Non-pigmented ciliary epithelial cell (primary cell): ENCODE measurements at regions not wholly inside any gene's neighbourhood (a gene's known extent, or its start where the extent isn't known, plus 50 kb on each side); places are given as distances from the start of the nearest gene placed in this dataset.

ENCODE experiments used
- DNase-seq: peaks from one replicate; pipeline ENCODE4 v3.0.0-alpha.2; 2010; ENCODE audit warnings: low read depth

- no peak for DNase-seq
Observed at GRCh38 chr18:60554967-60555366, 182.4 kb upstream of the MC4R start.

- DNase-seq, result no peak
Observed at GRCh38 chr18:60555625-60556024, 183.1 kb upstream of the MC4R start.

GRCh38 chr18:60556326-60556725 is 183.8 kb upstream of the MC4R start:
- DNase-seq, result no peak

- DNase-seq, result no peak
Observed at GRCh38 chr18:60560071-60560470, 187.5 kb upstream of the MC4R start.

GRCh38 chr18:60563082-60563481 is 190.5 kb upstream of the MC4R start:
- DNase-seq, result no peak

DNA sequence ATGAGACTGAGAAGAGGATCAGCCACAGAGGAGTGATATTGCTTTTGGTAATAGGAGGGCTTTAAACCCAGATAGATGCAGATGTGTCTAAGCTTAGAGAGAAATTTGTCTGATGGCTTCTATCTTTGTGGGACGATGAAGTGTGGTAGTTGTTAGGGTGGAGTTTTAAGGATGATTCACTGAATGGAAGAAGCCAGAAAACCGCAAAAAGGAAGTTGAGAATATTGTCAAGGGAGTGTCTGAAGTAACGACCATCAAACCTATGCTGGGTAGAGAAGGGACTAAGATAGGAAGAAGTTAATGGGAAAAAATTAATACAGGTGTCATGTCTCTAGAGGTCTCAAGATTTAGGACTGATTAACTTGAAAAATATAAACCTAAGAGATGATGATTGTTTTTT is 195.6 kb upstream of the MC4R start:
- no peak for DNase-seq

GRCh38 chr18:60570172-60570571 is 197.6 kb upstream of the MC4R start:
- DNase-seq, result no peak

GRCh38 chr18:60577457-60577856 is 204.9 kb upstream of the MC4R start:
- DNase-seq, result no peak

DNA sequence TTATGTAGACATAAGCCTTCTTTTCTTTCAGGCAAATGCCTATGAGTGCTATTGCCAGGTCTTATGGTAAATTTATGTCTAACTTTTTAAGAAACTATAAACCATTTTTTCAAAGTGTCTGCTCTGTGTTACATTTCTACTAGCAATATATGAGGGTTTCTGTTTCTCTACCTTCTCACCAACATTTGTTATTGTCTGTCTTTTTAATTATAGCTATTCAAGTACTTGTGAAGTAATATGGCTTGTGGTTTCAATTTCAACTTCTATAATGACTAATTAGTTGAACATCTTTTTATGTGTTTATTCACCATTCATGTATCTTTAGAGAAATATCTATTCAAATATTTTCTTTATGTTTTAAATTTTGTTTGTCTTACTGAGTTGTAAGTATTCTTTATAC is 213.1 kb upstream of the MC4R start:
- DNase-seq, result no peak

- DNase-seq, result no peak
Observed at GRCh38 chr18:60593249-60593648, 220.7 kb upstream of the MC4R start.

DNA sequence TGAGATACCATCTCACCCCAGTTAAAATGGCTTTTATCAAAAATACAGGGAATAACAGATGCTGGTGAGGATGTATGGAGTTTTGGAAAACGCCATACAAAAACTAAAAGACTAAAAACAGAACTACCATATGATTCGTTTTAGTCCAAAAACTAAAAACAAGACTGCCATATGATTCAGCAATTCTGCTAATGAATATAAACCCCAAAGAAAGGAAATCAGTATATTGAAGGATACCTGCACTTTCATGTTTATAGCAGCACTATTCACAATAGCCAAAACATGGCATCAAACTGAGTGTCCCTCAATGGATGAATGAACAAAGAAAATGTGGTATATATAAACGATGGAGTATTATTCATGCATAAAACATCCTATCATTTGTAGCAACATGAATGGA is 224.4 kb upstream of the MC4R start:
- no peak for DNase-seq

- DNase-seq, result no peak
Observed at GRCh38 chr18:60599267-60599666, 226.7 kb upstream of the MC4R start.

GRCh38 chr18:60599995-60600394 is 227.4 kb upstream of the MC4R start:
- no peak for DNase-seq

GRCh38 chr18:60601249-60601648 is 228.7 kb upstream of the MC4R start:
- DNase-seq, result no peak

- DNase-seq, result no peak
Observed at GRCh38 chr18:60623331-60623730, 250.8 kb upstream of the MC4R start.

GRCh38 chr18:60624207-60624606 is 251.6 kb upstream of the MC4R start:
- no peak for DNase-seq

GRCh38 chr18:60639836-60640235 is 267.3 kb upstream of the MC4R start:
- DNase-seq, result no peak

DNA sequence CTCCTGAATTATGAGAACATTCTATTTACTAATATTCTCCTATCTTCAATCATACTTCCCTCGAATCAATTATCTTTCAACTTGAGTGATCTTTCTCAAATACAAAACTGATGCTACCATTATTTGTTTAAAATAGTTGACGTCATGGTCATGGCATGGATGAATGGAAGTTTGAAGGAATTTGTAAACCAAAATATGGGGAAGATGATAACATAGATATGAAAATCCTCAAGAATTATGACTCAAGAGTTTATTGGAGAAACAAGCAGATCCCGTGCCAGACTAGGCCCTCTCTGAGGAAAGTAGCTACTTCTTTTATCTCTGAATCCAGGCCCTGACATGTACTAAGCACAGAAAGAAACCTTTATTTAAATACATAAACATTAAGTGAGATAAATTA is 270.4 kb upstream of the MC4R start:
- DNase-seq, result no peak

GRCh38 chr18:60646725-60647124 is 274.1 kb upstream of the MC4R start:
- no peak for DNase-seq

GRCh38 chr18:60649107-60649506 is 276.5 kb upstream of the MC4R start:
- DNase-seq, result no peak

DNA sequence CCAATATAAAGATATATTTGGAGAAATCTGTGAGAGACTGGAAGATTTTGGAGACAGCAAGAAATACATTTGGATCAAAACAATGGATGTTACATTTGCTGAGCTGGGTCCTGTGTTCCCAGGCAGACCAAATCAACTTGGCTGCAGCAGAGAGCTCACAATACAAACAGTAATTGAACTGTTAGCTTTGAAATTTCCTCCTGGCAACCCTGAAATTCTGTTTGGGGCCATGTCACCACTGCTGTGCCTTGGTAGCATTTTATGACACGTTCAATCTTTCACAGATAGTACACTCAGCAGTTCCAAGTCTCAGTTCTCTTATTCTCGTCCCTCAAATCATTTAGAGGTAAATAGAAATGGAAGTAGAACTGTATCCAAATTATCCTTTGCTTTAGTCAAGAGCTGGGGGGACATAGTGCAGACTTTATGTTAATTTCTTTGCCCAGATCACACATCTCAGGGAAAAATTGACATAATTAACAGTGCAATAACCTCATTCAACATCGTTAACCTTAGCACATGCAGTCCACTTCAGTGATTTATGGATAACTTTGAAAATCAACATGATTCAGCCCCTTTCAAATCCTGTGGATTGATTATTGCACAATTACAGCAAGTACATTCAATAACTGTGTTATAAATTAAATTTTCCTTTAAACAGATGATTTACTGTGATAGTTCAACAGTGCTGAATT is 277.4 kb upstream of the MC4R start:
- DNase-seq, result no peak

- no peak for DNase-seq
Observed at GRCh38 chr18:60654298-60654697, 281.7 kb upstream of the MC4R start.

- no peak for DNase-seq
Observed at GRCh38 chr18:60656553-60656952, 284.0 kb upstream of the MC4R start.

GRCh38 chr18:60662491-60662890 is 289.9 kb upstream of the MC4R start:
- DNase-seq, result no peak
